ENCODE measurements at regions not wholly inside any gene's neighbourhood (a gene's known extent, or its start where the extent isn't known, plus 50 kb on each side); places are given as distances from the start of the nearest gene placed in this dataset.

DNA sequence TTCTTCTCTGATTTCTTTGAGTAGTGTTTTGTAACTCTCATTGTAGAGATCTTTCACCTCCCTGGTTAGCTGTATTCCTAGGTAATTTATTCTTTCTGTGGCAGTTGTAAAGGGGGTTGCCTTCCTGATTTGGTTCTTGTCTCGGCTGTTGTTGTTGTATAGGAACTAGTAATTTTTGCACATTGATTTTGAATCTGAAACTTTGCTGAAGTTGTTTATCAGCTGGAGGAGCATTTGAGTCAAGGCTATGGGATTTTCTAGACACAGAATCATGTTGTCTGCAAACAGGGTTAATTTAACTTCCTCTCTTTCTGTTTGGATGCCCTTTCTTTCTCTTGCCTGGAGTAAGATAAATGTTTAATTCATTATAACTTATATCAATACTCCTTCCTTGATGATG lies 86.4 kb downstream of the OLIG3 start:
- no peak overlapping the region for H3K27ac ChIP-seq (ENCODE audit: extremely low read depth, low read depth, low read length)
- TF ChIP-seq ZEB2 (tag by site-specific recombination; IDR thresholded peaks at IDR 0.05) (no peak), ZNF324 (tag by site-specific recombination; IDR thresholded peaks at IDR 0.05) (no peak), ZXDB (tag by site-specific recombination; IDR thresholded peaks at IDR 0.05) (no peak), ZNF341 (tag by site-specific recombination; IDR thresholded peaks at IDR 0.05; ENCODE audit: low read depth) (no peak), PRDM1 (tag by site-specific recombination; IDR thresholded peaks at IDR 0.05) (no peak), ZNF529 (tag by site-specific recombination; IDR thresholded peaks at IDR 0.05; ENCODE audit: insufficient replicate concordance) (no peak), SP3 (tag by site-specific recombination; IDR thresholded peaks at IDR 0.05) (no peak), ZNF423 (tag by site-specific recombination; IDR thresholded peaks at IDR 0.05) (no peak), ZNF184 (tag by site-specific recombination; IDR thresholded peaks at IDR 0.05) (no peak)
- H3K36me3 ChIP-seq (ENCODE audit: control insufficient read depth in 2 of 2, insufficient read depth in 1 of 2, low read length in 2 of 2), result no peaks in the 10 kb centered on the region
- CTCF ChIA-PET, result interaction anchor here (0.7 to 2.9 kb wide), 2 partner anchors 8 to 123 kb away, joined by 4 to 18 read pairs; no protein-coding TSS in a partner anchor
- POLR2A ChIA-PET, result no interaction called here
- no peaks in the 10 kb centered on the region for H3K9me3 ChIP-seq (ENCODE audit: control insufficient read depth, insufficient read depth, low read depth, low read length)
- no peaks in the 10 kb centered on the region for H3K4me1 ChIP-seq (ENCODE audit: control insufficient read depth, insufficient read depth, low read length)
- H3K4me3 ChIP-seq (ENCODE audit: low read depth, low read length), result no peak overlapping the region

- Histone ChIP-seq H3K9me3 (ENCODE audit: control insufficient read depth, insufficient read depth, low read depth, low read length) (no peaks in the 10 kb centered on the region), H3K27ac (ENCODE audit: extremely low read depth, low read depth, low read length) (no peak overlapping the region), H3K4me3 (ENCODE audit: low read depth, low read length) (no peak overlapping the region), H3K36me3 (ENCODE audit: control insufficient read depth in 2 of 2, insufficient read depth in 1 of 2, low read length in 2 of 2) (no peaks in the 10 kb centered on the region), H3K4me1 (ENCODE audit: control insufficient read depth, insufficient read depth, low read length) (no peaks in the 10 kb centered on the region)
- POLR2A ChIA-PET, result no interaction called here
- CTCF ChIA-PET, result interaction anchor here (0.7 to 2.9 kb wide), 2 partner anchors 10 to 404 kb away, joined by 3 to 18 read pairs; no protein-coding TSS in a partner anchor
- TF ChIP-seq YY2 (tag by site-specific recombination; IDR thresholded peaks at IDR 0.05), result no peak
- TF ChIP-seq ZNF792 (tag by site-specific recombination; IDR thresholded peaks at IDR 0.05), result no peak
- no peak for TF ChIP-seq ZNF112 (tag by site-specific recombination; IDR thresholded peaks at IDR 0.05)
- TF ChIP-seq RBAK (tag by site-specific recombination; IDR thresholded peaks at IDR 0.05), result no peak
- TF ChIP-seq ZNF239 (tag by site-specific recombination; IDR thresholded peaks at IDR 0.05), result no peak
- no peak for TF ChIP-seq ELK4 (IDR thresholded peaks at IDR 0.05; ENCODE audit: borderline replicate concordance, low read depth, low read length)
- TF ChIP-seq SP7 (tag by site-specific recombination; IDR thresholded peaks at IDR 0.05), result no peak
- no peak for TF ChIP-seq ZNF843 (tag by site-specific recombination; IDR thresholded peaks at IDR 0.05)
- TF ChIP-seq ZNF2 (tag by site-specific recombination; IDR thresholded peaks at IDR 0.05), result no peak
- no peak for TF ChIP-seq MZF1 (tag by site-specific recombination; IDR thresholded peaks at IDR 0.05; ENCODE audit: borderline replicate concordance)
- TF ChIP-seq, protein P1, sequence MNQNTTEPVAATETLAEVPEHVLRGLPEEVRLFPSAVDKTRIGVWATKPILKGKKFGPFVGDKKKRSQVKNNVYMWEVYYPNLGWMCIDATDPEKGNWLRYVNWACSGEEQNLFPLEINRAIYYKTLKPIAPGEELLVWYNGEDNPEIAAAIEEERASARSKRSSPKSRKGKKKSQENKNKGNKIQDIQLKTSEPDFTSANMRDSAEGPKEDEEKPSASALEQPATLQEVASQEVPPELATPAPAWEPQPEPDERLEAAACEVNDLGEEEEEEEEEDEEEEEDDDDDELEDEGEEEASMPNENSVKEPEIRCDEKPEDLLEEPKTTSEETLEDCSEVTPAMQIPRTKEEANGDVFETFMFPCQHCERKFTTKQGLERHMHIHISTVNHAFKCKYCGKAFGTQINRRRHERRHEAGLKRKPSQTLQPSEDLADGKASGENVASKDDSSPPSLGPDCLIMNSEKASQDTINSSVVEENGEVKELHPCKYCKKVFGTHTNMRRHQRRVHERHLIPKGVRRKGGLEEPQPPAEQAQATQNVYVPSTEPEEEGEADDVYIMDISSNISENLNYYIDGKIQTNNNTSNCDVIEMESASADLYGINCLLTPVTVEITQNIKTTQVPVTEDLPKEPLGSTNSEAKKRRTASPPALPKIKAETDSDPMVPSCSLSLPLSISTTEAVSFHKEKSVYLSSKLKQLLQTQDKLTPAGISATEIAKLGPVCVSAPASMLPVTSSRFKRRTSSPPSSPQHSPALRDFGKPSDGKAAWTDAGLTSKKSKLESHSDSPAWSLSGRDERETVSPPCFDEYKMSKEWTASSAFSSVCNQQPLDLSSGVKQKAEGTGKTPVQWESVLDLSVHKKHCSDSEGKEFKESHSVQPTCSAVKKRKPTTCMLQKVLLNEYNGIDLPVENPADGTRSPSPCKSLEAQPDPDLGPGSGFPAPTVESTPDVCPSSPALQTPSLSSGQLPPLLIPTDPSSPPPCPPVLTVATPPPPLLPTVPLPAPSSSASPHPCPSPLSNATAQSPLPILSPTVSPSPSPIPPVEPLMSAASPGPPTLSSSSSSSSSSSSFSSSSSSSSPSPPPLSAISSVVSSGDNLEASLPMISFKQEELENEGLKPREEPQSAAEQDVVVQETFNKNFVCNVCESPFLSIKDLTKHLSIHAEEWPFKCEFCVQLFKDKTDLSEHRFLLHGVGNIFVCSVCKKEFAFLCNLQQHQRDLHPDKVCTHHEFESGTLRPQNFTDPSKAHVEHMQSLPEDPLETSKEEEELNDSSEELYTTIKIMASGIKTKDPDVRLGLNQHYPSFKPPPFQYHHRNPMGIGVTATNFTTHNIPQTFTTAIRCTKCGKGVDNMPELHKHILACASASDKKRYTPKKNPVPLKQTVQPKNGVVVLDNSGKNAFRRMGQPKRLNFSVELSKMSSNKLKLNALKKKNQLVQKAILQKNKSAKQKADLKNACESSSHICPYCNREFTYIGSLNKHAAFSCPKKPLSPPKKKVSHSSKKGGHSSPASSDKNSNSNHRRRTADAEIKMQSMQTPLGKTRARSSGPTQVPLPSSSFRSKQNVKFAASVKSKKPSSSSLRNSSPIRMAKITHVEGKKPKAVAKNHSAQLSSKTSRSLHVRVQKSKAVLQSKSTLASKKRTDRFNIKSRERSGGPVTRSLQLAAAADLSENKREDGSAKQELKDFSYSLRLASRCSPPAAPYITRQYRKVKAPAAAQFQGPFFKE (tag by site-specific recombination; IDR thresholded peaks at IDR 0.05; ENCODE audit: borderline replicate concordance), result no peak
- no peak for TF ChIP-seq ZNF548 (tag by site-specific recombination; IDR thresholded peaks at IDR 0.05)
- no peak for TF ChIP-seq FEZF1 (tag by site-specific recombination; IDR thresholded peaks at IDR 0.05)
- TF ChIP-seq BCL6B (tag by site-specific recombination; IDR thresholded peaks at IDR 0.05), result no peak
- TF ChIP-seq ZIC2 (tag by site-specific recombination; IDR thresholded peaks at IDR 0.05), result no peak
- no peak for TF ChIP-seq ZNF214 (tag by site-specific recombination; IDR thresholded peaks at IDR 0.05; ENCODE audit: borderline replicate concordance)
- TF ChIP-seq ZNF280C (tag by site-specific recombination; IDR thresholded peaks at IDR 0.05), result no peak
- TF ChIP-seq ZNF184 (tag by site-specific recombination; IDR thresholded peaks at IDR 0.05), result no peak
- no peak for TF ChIP-seq HOXC10 (CRISPR knock-in tag; IDR thresholded peaks at IDR 0.05)
- TF ChIP-seq ZNF155 (tag by site-specific recombination; IDR thresholded peaks at IDR 0.05), result no peak
Measured at GRCh38 chr6:137405806-137406205, 88.4 kb downstream of the OLIG3 start.
